Esophagus muscularis mucosa (tissue), 3 donors: ENCODE measurements at regions not wholly inside any gene's neighbourhood (a gene's known extent, or its start where the extent isn't known, plus 50 kb on each side); places are given as distances from the start of the nearest gene placed in this dataset.

Experiments
- CTCF ChIP-seq, 3 experiments: fragments of 200-600 bp in 2 of 3; fragments of 450-650 bp in 1 of 3; sonication (generic) in 2 of 3; IDR thresholded peaks; one replicate each; pipeline ENCODE4 v1.5.1; 2017 to 2019; ENCODE audit warnings: antibody characterized with exemption in 3 of 3, mild to moderate bottlenecking in 2 of 3, moderate library complexity in 1 of 3
- POLR2A ChIP-seq: fragments of 450-650 bp; IDR thresholded peaks from one replicate; pipeline ENCODE4 v1.6.1; 2017; ENCODE audit warnings: antibody characterized with exemption, moderate library complexity, mild to moderate bottlenecking, low read depth
- POLR2AphosphoS5 ChIP-seq, 2 donors: sonication (generic); formaldehyde crosslinking; IDR thresholded peaks; one replicate each; pipeline ENCODE4 v1.6.1; 2017; ENCODE audit warnings: antibody characterized with exemption in 2 of 2

- TF ChIP-seq CTCF (IDR thresholded peaks at IDR 0.05): no peak
- TF ChIP-seq POLR2AphosphoS5 (IDR thresholded peaks at IDR 0.05): no peak
- TF ChIP-seq POLR2A: no peak
These were observed 177.5 kb downstream of the NAA11 start for GRCh38 chr4:79148369-79148768.
